Activated T-helper 17 cell treated with anti-CD3 and anti-CD28 coated beads, Interleukin-2, amount 50 U/mL, for 72 hours (primary cell): ENCODE measurements at regions not wholly inside any gene's neighbourhood (a gene's known extent, or its start where the extent isn't known, plus 50 kb on each side); places are given as distances from the start of the nearest gene placed in this dataset.

Source experiments
- ATAC-seq: fragments of 150-1000 bp; cut with Tn5 transposase; replicated peaks from 2 replicates; pipeline ENCODE4 v1.10.0; 2021; ENCODE audit warnings: mild to moderate bottlenecking, moderate library complexity
- H3K27ac Mint-ChIP-seq: one replicate; pipeline ENCODE4 v1.8.0; 2022; ENCODE audit warnings: mixed read lengths
- H3K27me3 Mint-ChIP-seq: one replicate; pipeline ENCODE4 v1.8.0; 2022; ENCODE audit warnings: mixed read lengths
- H3K36me3 Mint-ChIP-seq: one replicate; pipeline ENCODE4 v1.8.0; 2022; ENCODE audit warnings: low read depth, mild to moderate bottlenecking, mixed read lengths
- H3K4me1 Mint-ChIP-seq: one replicate; pipeline ENCODE4 v1.8.0; 2022; ENCODE audit warnings: mixed read lengths
- H3K4me3 Mint-ChIP-seq: one replicate; pipeline ENCODE4 v1.8.0; 2022; ENCODE audit warnings: mild to moderate bottlenecking, mixed read lengths
- H3K9me3 Mint-ChIP-seq: one replicate; pipeline ENCODE4 v1.8.0; 2022; ENCODE audit warnings: mixed read lengths

GRCh38 chr6:41467061-41467460 is 79.1 kb upstream of the FOXP4 start:
- Mint-ChIP-seq H3K4me1 (peaks cover 10% of the 10 kb centered on the region), H3K36me3 (no peaks in the 10 kb centered on the region), H3K27me3 (peaks cover 64% of the 10 kb centered on the region), H3K27ac (no peak overlapping the region), H3K9me3 (no peaks in the 10 kb centered on the region), H3K4me3 (no peak overlapping the region)
- no peak for ATAC-seq

GRCh38 chr6:41467627-41468404 is 78.4 kb upstream of the FOXP4 start:
- Mint-ChIP-seq H3K9me3 (no peaks in the 10 kb centered on the region), H3K4me3 (no peak overlapping the region), H3K27ac (no peak overlapping the region), H3K27me3 (peaks cover 71% of the 10 kb centered on the region), H3K36me3 (no peaks in the 10 kb centered on the region), H3K4me1 (peaks cover 10% of the 10 kb centered on the region)
- no peak for ATAC-seq

DNA sequence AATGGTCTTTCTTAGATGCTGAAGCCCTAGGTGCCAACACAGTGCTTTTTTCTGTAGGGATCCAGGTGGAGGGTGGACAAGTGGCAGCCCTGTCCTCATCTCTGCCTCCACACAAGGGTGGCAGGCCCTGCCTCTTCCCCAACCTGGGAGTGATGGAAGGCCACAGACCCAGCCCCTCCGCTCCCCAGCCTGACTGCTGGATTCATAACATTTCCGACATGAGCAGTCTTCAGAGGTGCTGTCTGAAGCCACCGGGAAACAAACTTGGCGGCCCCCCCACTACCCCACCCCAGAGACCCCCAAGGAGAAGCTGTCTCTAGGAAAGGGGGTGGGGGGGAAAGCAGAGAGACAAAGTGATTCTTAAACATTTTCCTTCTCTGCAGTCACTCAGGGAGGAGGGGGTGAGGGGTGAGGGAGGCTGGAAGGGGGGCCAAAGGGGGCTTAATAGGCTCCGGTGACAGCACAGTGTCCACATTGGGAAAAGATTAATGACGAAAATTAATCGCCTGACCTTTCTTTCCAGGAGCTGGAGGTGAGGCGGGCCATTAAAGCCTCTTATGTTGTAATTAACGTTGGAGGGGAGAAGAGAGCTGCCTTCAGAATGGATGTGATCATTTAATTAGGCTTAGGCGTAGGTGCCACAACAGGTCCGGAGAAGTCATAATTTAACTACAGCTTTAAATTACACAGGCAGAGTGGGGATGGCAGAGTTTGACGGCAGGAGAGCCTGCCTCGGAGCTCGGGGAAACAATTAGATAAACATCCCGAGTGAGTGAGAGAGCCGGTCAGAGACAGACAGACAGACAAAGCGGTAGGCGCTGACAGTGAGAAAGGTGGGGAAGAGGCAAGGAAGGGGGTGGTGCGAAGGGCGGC is 76.8 kb upstream of the FOXP4 start:
- no peak for ATAC-seq
- H3K4me3 Mint-ChIP-seq, result peak overlapping the region; percentile 74

GRCh38 chr6:41470029-41470330 is 76.2 kb upstream of the FOXP4 start:
- ATAC-seq, result peak; percentile 54
- peaks cover 7% of the 10 kb centered on the region for H3K4me1 Mint-ChIP-seq
- no peaks in the 10 kb centered on the region for H3K9me3 Mint-ChIP-seq
- H3K36me3 Mint-ChIP-seq, result no peaks in the 10 kb centered on the region
- peak overlapping the region; percentile 74 for H3K4me3 Mint-ChIP-seq
- H3K27me3 Mint-ChIP-seq, result peaks cover 67% of the 10 kb centered on the region
- no peak overlapping the region for H3K27ac Mint-ChIP-seq

More for the DNA sequence above, 76.8 kb upstream of the FOXP4 start:
- no peaks in the 10 kb centered on the region for H3K36me3 Mint-ChIP-seq
- peaks cover 65% of the 10 kb centered on the region for H3K27me3 Mint-ChIP-seq
- peaks cover 7% of the 10 kb centered on the region for H3K4me1 Mint-ChIP-seq
- no peak overlapping the region for H3K27ac Mint-ChIP-seq
- H3K9me3 Mint-ChIP-seq, result no peaks in the 10 kb centered on the region

- Mint-ChIP-seq H3K4me3 (peak overlapping the region; percentile 74), H3K9me3 (no peaks in the 10 kb centered on the region), H3K4me1 (peaks cover 7% of the 10 kb centered on the region), H3K27ac (no peak overlapping the region), H3K27me3 (peaks cover 69% of the 10 kb centered on the region), H3K36me3 (no peaks in the 10 kb centered on the region)
- ATAC-seq, result peak; percentile 64
These were observed 75.7 kb upstream of the FOXP4 start for GRCh38 chr6:41470331-41471063.

DNA sequence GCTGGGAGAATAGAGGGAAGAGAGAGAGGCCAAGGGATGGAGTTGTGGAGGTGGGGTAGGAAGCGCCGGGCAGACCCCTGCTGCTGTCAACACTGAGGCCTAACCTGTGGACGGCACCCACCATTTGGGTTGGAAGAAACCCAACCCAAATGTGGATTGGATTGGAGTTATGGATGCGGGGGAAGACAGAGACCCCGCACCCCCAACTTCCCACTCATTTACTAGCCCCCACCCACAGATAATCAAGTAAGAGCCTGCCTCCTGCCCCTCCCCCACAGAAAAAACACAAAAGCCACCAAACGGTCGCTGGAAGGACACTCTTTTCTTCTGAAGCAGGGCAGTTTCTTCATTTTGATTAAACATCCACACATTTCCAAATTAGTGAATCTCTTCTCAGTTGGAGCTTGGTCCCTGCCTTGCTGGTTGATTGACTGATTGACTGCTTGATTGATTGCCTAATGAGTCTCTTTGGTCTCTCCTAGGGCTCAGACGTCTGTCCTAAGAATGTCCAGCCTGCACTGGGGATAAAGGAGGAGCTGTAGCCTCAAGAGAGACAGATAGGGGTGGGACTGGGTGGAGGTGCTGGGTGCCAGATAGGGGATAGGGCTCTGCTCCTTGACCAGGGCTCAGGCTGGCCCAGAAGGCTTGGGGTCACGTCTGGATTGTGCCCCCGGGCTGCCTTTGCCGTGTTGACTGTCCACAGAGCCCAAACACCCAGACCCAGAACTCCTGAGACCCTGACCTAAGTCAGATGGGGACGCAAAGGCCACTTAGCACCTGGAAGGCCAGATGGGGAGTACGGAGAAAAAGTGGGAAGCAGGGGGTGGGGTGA is 74.9 kb upstream of the FOXP4 start:
- H3K27ac Mint-ChIP-seq, result no peak overlapping the region
- H3K4me1 Mint-ChIP-seq, result peaks cover 7% of the 10 kb centered on the region
- peaks cover 64% of the 10 kb centered on the region for H3K27me3 Mint-ChIP-seq
- no peaks in the 10 kb centered on the region for H3K36me3 Mint-ChIP-seq
- no peaks in the 10 kb centered on the region for H3K9me3 Mint-ChIP-seq
- no peak overlapping the region for H3K4me3 Mint-ChIP-seq
- no peak for ATAC-seq

- H3K27me3 Mint-ChIP-seq, result peaks cover 59% of the 10 kb centered on the region
- H3K9me3 Mint-ChIP-seq, result no peaks in the 10 kb centered on the region
- no peak for ATAC-seq
- no peaks in the 10 kb centered on the region for H3K36me3 Mint-ChIP-seq
- H3K4me3 Mint-ChIP-seq, result no peak overlapping the region
- H3K27ac Mint-ChIP-seq, result no peak overlapping the region
- peaks cover 7% of the 10 kb centered on the region for H3K4me1 Mint-ChIP-seq
These were observed 71.8 kb upstream of the FOXP4 start for GRCh38 chr6:41474213-41474933.

DNA sequence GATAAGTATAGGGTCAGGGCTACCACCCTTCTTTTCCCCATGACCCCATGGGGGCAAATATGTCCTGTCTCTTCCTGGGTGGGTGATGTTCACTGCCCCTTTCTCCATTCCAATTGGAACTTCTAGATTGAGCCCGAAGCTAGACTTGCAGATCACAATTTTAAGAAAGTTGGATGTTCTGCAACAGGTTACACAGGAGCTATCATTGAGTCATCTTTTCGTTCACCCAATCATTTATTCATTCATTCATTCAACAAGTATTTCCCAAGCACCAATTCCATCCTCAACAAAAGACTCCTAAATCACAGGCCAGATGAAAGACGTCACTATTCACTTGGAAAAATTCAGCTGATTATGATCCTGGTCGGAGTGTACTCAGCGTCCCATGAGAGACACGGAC is 71.0 kb upstream of the FOXP4 start:
- ATAC-seq, result no peak
- H3K4me1 Mint-ChIP-seq, result no peaks in the 10 kb centered on the region
- no peaks in the 10 kb centered on the region for H3K9me3 Mint-ChIP-seq
- no peak overlapping the region for H3K4me3 Mint-ChIP-seq
- H3K36me3 Mint-ChIP-seq, result no peaks in the 10 kb centered on the region
- H3K27ac Mint-ChIP-seq, result no peak overlapping the region
- peaks cover 52% of the 10 kb centered on the region for H3K27me3 Mint-ChIP-seq

GRCh38 chr6:41475737-41476357 is 70.3 kb upstream of the FOXP4 start:
- H3K27ac Mint-ChIP-seq, result no peak overlapping the region
- no peak for ATAC-seq
- no peak overlapping the region for H3K4me3 Mint-ChIP-seq
- peaks cover 51% of the 10 kb centered on the region for H3K27me3 Mint-ChIP-seq
- H3K36me3 Mint-ChIP-seq, result no peaks in the 10 kb centered on the region
- H3K9me3 Mint-ChIP-seq, result no peaks in the 10 kb centered on the region
- no peaks in the 10 kb centered on the region for H3K4me1 Mint-ChIP-seq

- no peak for ATAC-seq
- Mint-ChIP-seq H3K27me3 (peaks cover 46% of the 10 kb centered on the region), H3K4me3 (no peak overlapping the region), H3K4me1 (no peaks in the 10 kb centered on the region), H3K9me3 (no peaks in the 10 kb centered on the region), H3K27ac (no peak overlapping the region), H3K36me3 (no peaks in the 10 kb centered on the region)
These were observed 69.8 kb upstream of the FOXP4 start for GRCh38 chr6:41476401-41476800.

GRCh38 chr6:41477572-41477971 is 68.6 kb upstream of the FOXP4 start:
- Mint-ChIP-seq H3K4me3 (no peak overlapping the region), H3K36me3 (no peaks in the 10 kb centered on the region), H3K27me3 (peaks cover 36% of the 10 kb centered on the region), H3K27ac (no peak overlapping the region), H3K9me3 (no peaks in the 10 kb centered on the region), H3K4me1 (no peaks in the 10 kb centered on the region)
- no peak for ATAC-seq

- ATAC-seq, result no peak
- Mint-ChIP-seq H3K36me3 (no peaks in the 10 kb centered on the region), H3K27ac (no peak overlapping the region), H3K4me1 (no peaks in the 10 kb centered on the region), H3K4me3 (no peak overlapping the region), H3K9me3 (no peaks in the 10 kb centered on the region), H3K27me3 (peaks cover 8% of the 10 kb centered on the region)
These were observed 62.2 kb upstream of the FOXP4 start for GRCh38 chr6:41483943-41484342.

- no peak overlapping the region for H3K27ac Mint-ChIP-seq
- ATAC-seq, result no peak
These were observed 58.2 kb upstream of the FOXP4 start for GRCh38 chr6:41487860-41488432.

More at GRCh38 chr6:41487860-41488432, 58.2 kb upstream of the FOXP4 start:
- no peaks in the 10 kb centered on the region for H3K4me1 Mint-ChIP-seq
- H3K27me3 Mint-ChIP-seq, result peaks cover 19% of the 10 kb centered on the region
- no peaks in the 10 kb centered on the region for H3K36me3 Mint-ChIP-seq
- H3K9me3 Mint-ChIP-seq, result no peaks in the 10 kb centered on the region
- no peak overlapping the region for H3K4me3 Mint-ChIP-seq
